HG03558 (cell line): ENCODE measurements at regions not wholly inside any gene's neighbourhood (a gene's known extent, or its start where the extent isn't known, plus 50 kb on each side); places are given as distances from the start of the nearest gene placed in this dataset.

Experiments
- ATAC-seq: cut with Tn5 transposase; IDR thresholded peaks from one replicate; pipeline ENCODE4 v1.9.1; 2021; ENCODE audit warnings: moderate number of reproducible peaks; ENCODE audit not compliant: unreplicated experiment; ENCODE audit errors: extremely low read depth

DNA sequence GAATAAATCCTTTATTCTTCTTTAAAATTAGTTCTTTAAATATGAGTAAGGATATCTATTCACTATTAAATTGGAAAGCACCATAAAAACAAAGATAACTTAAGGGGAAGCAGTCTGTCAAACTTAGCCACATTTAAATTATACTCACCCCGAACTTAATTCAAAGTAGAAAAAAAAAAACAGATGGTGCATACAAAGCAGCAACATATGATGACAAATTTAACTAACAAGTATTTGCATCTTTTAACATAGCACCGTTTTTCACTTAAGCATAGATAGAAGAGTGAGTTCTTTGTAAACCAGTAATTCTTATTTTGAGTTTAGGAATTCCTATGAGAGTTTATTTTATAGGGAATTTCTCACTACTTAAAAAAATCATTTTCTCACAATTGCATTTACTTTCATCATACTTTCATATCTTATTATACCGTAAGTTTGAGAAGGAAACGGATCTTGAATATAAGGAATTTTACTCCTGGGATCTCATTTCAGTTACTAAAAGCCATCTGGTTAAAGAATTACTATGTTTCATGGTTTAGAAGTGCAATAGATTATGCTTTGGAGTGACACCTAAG lies 828.2 kb upstream of the MAP3K7 start:
- no peak for ATAC-seq

DNA sequence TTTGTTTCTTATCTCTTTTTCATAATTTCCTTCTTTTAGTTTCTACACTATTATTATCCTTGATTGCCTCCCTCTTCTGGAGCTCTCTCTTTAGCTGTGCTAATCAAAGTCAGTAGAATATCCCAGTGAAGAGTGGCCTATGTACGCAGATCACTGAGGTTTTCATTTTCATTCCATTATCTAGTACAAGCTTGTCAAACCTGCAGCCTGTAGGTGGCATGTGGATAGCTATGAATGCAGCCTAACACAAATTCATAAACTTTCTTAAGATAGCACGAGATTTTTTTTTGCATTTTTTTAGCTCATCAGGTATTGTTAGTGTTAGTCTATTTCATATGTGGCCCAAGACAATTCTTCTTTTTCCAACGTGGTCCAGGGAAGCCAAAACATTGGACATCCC lies 825.7 kb upstream of the MAP3K7 start:
- ATAC-seq: no peak

GRCh38 chr6:91407706-91408105 lies 820.8 kb upstream of the MAP3K7 start:
- no peak for ATAC-seq

DNA sequence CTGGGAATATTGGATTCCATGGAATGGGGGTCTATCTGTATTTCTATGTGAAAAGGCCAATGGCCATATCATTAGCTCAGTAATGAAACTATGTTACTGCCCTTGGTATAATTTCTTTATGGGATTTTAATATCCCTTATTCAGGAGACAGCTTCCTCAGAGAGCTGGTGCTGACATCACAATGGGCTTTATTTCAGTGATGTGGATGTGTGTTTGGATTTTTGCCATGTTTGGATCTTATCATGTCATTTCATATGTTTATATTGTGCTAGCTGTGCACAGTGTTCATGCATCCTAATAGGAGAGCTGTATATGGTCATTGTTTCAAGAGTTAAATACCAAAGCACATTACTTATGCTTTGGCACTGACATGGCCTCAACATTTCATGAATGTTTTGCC lies 806.1 kb upstream of the MAP3K7 start:
- ATAC-seq: no peak

DNA sequence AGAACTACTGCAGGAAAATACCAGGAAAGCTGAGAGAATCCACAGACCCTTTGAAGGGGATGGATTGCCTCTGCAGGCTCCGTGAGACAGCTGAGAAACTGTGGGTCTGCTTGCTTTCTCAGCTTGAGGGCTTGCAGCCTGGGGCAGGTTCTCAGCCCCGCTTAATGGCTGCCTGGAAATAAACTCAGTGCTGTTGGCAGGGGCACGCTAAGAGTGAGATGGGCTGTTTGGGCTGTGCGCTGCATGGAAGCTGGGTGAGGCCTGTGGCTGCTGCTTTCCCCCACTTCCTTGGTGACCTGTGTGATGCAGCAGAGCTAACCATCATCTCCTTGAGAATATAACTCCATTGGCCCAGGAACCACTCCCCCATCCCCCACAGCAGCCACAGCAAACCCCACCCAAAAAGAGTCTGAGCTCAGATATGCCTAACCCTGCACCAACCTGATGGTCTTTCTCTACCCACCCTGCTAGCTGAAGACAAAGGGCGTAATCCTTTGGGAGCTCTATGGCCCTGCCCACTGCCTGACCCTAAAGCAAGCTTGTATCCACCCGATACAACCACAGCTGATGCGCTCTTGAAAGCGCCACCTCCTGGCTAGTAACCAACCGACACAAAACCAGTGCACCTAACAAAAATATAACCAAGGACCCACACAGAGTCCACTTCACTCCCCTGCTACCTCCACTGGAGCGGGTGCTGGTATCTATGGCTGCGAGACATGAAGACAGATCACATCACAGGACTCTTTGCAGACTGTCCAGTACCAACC lies 800.6 kb upstream of the MAP3K7 start:
- no peak for ATAC-seq

GRCh38 chr6:91386204-91386603 lies 799.3 kb upstream of the MAP3K7 start:
- no peak for ATAC-seq

- no peak for ATAC-seq
These were observed 796.3 kb upstream of the MAP3K7 start for GRCh38 chr6:91383207-91383606.

GRCh38 chr6:91376686-91377085 lies 789.8 kb upstream of the MAP3K7 start:
- no peak for ATAC-seq

GRCh38 chr6:91366781-91367180 lies 779.9 kb upstream of the MAP3K7 start:
- no peak for ATAC-seq

DNA sequence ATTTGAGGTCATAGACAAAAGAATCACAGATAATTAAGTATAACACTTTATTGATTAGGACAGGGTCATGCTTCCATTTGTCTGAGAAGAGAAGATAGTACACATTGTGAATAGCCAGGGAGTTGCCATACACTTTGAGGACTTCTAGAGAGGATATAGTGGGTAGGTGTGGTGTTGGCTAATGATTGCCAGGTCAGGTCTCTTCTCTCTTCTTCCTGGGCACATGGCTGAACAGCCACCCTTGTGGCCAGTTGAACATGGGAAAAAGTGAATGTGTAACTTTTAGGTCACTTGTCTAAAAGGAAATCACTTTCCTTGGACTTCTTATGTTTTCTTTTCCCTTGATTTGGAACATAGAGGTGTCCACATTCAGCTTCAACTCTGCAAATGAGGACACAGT lies 772.1 kb upstream of the MAP3K7 start:
- ATAC-seq: no peak

GRCh38 chr6:91352878-91353277 lies 766.0 kb upstream of the MAP3K7 start:
- no peak for ATAC-seq

GRCh38 chr6:91352321-91352720 lies 765.4 kb upstream of the MAP3K7 start:
- ATAC-seq: no peak

DNA sequence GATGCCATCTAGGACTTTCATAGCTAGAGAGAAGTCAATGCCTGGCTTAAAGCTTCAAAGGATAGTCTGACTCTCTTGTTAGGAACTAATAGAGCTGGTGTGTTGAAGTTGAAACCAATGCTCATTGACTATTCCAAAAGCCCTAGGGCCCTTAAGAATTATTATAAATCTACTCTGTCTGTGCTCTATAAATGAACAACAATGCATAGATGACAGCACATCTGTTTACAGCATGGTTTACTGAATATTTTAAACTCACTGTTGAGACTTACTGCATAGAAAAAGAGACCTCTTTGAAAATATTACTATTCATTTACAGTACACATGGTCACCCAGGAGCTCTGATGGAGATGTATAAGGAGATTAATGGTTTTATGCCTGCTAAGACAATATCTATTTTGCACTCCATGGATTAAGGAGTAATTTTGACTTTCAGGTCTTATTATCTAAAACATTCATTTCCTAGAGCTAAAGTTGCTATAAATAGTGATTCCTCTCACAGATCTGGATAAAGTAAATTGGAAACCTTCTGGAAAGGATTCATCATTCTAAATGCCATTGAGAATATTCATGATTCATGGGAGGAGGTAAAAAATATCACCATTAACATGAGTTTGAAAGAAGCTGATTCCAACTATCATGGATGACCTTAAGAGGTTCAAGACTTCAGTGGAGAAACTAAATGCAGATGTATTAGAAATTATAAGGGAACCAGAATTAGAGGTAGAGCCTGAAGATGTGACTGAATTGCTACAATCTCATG lies 763.5 kb upstream of the MAP3K7 start:
- no peak for ATAC-seq

GRCh38 chr6:91341473-91341872 lies 754.6 kb upstream of the MAP3K7 start:
- no peak for ATAC-seq

DNA sequence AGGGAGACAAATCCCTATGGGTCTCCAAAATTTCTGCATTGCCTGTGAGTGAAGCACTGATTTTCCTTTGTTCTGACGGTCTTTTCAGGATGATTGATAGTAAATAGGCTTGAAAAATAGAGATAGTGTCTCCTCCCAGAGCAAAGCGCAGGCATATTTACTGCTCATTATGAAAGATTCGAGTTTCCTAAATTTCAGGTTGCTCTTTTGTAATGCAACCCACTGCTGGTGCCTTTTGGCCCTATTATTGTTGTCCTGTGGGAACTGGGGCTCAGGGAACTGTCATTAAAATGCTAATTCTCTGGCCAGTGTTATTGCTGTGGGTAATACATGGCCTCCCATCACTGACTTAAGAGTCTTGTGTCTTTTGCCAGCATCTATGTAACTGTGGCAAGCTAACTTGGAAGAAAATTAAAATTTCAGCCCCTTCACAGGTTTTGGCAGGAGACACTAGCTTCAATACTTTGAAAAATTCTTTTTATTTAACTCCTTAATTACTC lies 754.1 kb upstream of the MAP3K7 start:
- ATAC-seq: no peak

- no peak for ATAC-seq
These were observed 751.1 kb upstream of the MAP3K7 start for GRCh38 chr6:91337967-91338366.

GRCh38 chr6:91330896-91331295 lies 744.0 kb upstream of the MAP3K7 start:
- ATAC-seq: no peak

GRCh38 chr6:91328241-91328640 lies 741.4 kb upstream of the MAP3K7 start:
- ATAC-seq: no peak

- ATAC-seq: no peak
These were observed 737.8 kb upstream of the MAP3K7 start for GRCh38 chr6:91324711-91325110.

DNA sequence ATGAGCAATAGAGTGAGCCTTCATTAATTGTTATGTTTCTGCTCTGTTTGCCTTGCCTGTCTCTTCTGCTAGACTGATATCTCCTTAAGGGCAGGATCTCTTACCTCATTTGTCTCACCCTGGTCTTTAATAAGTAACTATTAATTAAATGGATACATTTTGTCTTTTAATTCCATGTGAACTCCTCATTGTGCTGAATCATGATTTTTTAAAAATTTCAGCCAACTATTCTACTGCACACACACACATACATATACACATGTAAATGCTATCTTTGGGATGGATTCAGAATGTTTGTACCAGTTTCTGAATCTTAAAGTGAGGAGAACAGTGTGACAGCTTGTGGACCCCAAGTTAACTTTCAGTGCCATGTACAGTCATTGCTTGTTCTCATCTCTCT lies 731.1 kb upstream of the MAP3K7 start:
- ATAC-seq: no peak

- ATAC-seq: no peak
These were observed 730.5 kb upstream of the MAP3K7 start for GRCh38 chr6:91317247-91317835.
